Suprapubic skin (tissue), 4 donors: ENCODE measurements at regions not wholly inside any gene's neighbourhood (a gene's known extent, or its start where the extent isn't known, plus 50 kb on each side); places are given as distances from the start of the nearest gene placed in this dataset.

ENCODE experiments used
- CTCF ChIP-seq, 2 donors: fragments of 200-600 bp in 1 of 2; fragments of 450-650 bp in 1 of 2; sonication (generic) in 1 of 2; IDR thresholded peaks; one replicate each; pipeline ENCODE4 v1.5.1; 2016 to 2019; ENCODE audit warnings: antibody characterized with exemption in 2 of 2, mild to moderate bottlenecking in 1 of 2, moderate library complexity in 1 of 2
- EP300 ChIP-seq: sonication (generic); formaldehyde crosslinking; IDR thresholded peaks from one replicate; pipeline ENCODE4 v1.6.1; 2017; ENCODE audit warnings: antibody characterized with exemption
- POLR2A ChIP-seq, 2 donors: fragments of 450-650 bp; IDR thresholded peaks; one replicate each; pipeline ENCODE4 v1.6.1; 2017; ENCODE audit warnings: antibody characterized with exemption in 2 of 2, mild to moderate bottlenecking in 2 of 2, moderate library complexity in 2 of 2
- POLR2AphosphoS5 ChIP-seq, 3 donors: sonication (generic); formaldehyde crosslinking; IDR thresholded peaks; one replicate each; pipeline ENCODE4 v1.6.1; 2017; ENCODE audit warnings: antibody characterized with exemption in 3 of 3

DNA sequence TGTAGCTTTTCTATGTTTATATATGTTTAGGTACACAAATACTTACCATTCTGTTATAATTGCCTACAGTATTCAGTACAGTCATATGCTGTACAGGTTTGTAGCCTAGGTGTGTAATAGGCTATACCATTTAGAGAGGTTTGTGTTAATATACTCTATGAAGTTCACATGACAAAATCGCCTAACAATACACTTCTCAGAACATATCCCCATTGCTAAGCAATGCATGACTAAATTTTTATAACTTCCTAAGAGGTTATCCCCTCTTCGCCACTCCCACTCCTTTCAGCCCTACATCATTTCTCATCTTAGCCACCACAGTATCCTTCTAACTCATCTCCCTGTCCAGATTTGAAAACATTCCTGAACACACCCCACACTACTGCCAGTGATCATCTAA lies 83.7 kb upstream of the ZCCHC13 start:
- no peak for TF ChIP-seq EP300
- TF ChIP-seq CTCF (IDR thresholded peaks at IDR 0.05), result no peak
- no peak for TF ChIP-seq POLR2A (IDR thresholded peaks at IDR 0.05)
- no peak for TF ChIP-seq POLR2AphosphoS5 (IDR thresholded peaks at IDR 0.05)
